ENCODE measurements at regions not wholly inside any gene's neighbourhood (a gene's known extent, or its start where the extent isn't known, plus 50 kb on each side); places are given as distances from the start of the nearest gene placed in this dataset.

- TF ChIP-seq CTCF (conservative IDR thresholded peaks at IDR 0.05; ENCODE audit: low read depth, low read length): no peak
- DNase-seq (ENCODE audit: low read depth): no peak
- no peak overlapping the region for H3K4me3 ChIP-seq (ENCODE audit: low read length)
These were observed 187.8 kb downstream of the ZNF516 start for GRCh38 chr18:76307293-76307690.

- no peak for TF ChIP-seq CTCF (conservative IDR thresholded peaks at IDR 0.05; ENCODE audit: low read depth, low read length)
- no peak overlapping the region for H3K4me3 ChIP-seq (ENCODE audit: low read length)
- DNase-seq (ENCODE audit: low read depth): no peak
These were observed 188.3 kb downstream of the ZNF516 start for GRCh38 chr18:76306685-76307292.

- no peak for TF ChIP-seq CTCF (conservative IDR thresholded peaks at IDR 0.05; ENCODE audit: low read depth, low read length)
- DNase-seq (ENCODE audit: low read depth): no peak
- no peak overlapping the region for H3K4me3 ChIP-seq (ENCODE audit: low read length)
These were observed 209.2 kb downstream of the ZNF516 start for GRCh38 chr18:76285866-76286265.

- H3K4me3 ChIP-seq (ENCODE audit: low read length): no peak overlapping the region
- no peak for TF ChIP-seq CTCF (conservative IDR thresholded peaks at IDR 0.05; ENCODE audit: low read depth, low read length)
- DNase-seq (ENCODE audit: low read depth): no peak
These were observed 213.5 kb downstream of the ZNF516 start for GRCh38 chr18:76281565-76281964.

- no peak overlapping the region for H3K4me3 ChIP-seq (ENCODE audit: low read length)
- no peak for TF ChIP-seq CTCF (conservative IDR thresholded peaks at IDR 0.05; ENCODE audit: low read depth, low read length)
- no peak for DNase-seq (ENCODE audit: low read depth)
These were observed 217.2 kb downstream of the ZNF516 start for GRCh38 chr18:76277801-76278200.

GRCh38 chr18:76275727-76276313, 219.2 kb downstream of the ZNF516 start:
- DNase-seq (ENCODE audit: low read depth): no peak
- no peak overlapping the region for H3K4me3 ChIP-seq (ENCODE audit: low read length)
- no peak for TF ChIP-seq CTCF (conservative IDR thresholded peaks at IDR 0.05; ENCODE audit: low read depth, low read length)

Measured in retinal pigment epithelial cell (primary cell).